ENCODE measurements at regions not wholly inside any gene's neighbourhood (a gene's known extent, or its start where the extent isn't known, plus 50 kb on each side); places are given as distances from the start of the nearest gene placed in this dataset.

DNA sequence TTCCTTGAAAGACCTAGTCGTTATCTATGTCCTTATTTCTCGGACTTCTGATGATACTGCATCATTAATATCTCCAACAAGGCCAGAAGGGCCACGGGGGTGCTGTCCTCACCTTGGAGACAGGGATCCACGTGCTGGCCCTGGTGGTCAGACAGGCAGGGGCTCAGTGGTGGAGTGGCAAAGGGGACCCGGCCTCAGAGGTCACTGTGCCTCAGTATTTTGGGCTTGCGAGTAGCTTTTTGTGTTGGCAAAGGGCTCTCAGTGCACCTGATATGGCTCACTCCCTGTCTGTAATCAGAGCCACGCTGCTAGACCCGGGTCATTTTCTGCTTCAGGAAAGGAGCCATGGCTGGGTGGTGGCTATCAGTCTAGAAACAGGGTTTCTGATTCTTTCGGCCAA, 135.1 kb downstream of the GADD45G start:
- no peaks in the 10 kb centered on the region for H3K9me3 ChIP-seq (ENCODE audit: low read length)
- no peak overlapping the region for H2AFZ ChIP-seq (ENCODE audit: low read length)
- no peaks in the 10 kb centered on the region for H3K27me3 ChIP-seq (ENCODE audit: insufficient read depth, low read length)
- H3K9me2 ChIP-seq (ENCODE audit: low read depth, low read length) = no peaks in the 10 kb centered on the region
- H3K4me1 ChIP-seq (ENCODE audit: insufficient read depth, low read length, severe bottlenecking) = no peaks in the 10 kb centered on the region
- TF ChIP-seq CTCF (IDR thresholded peaks at IDR 0.05; ENCODE audit: low read length) = no peak
- no peak for TF ChIP-seq EZH2 (IDR thresholded peaks at IDR 0.05; ENCODE audit: borderline replicate concordance, low read length)
- H3K4me2 ChIP-seq (ENCODE audit: low read length) = no peak overlapping the region
- no peak overlapping the region for H3K27ac ChIP-seq (ENCODE audit: low read depth, low read length, poor library complexity, severe bottlenecking)
- no peak overlapping the region for H3K9ac ChIP-seq (ENCODE audit: low read length)
- no peaks in the 10 kb centered on the region for H3F3A ChIP-seq (ENCODE audit: insufficient read depth, low read length)
- no peak overlapping the region for H3K4me3 ChIP-seq (ENCODE audit: low read depth, low read length, poor library complexity, severe bottlenecking)
- no peaks in the 10 kb centered on the region for H3K36me3 ChIP-seq (ENCODE audit: insufficient read depth, low read length)
- no peaks in the 10 kb centered on the region for H4K20me1 ChIP-seq (ENCODE audit: insufficient read depth, low read length)
- no peaks in the 10 kb centered on the region for H3K79me2 ChIP-seq (ENCODE audit: insufficient read depth, low read length)

DNA sequence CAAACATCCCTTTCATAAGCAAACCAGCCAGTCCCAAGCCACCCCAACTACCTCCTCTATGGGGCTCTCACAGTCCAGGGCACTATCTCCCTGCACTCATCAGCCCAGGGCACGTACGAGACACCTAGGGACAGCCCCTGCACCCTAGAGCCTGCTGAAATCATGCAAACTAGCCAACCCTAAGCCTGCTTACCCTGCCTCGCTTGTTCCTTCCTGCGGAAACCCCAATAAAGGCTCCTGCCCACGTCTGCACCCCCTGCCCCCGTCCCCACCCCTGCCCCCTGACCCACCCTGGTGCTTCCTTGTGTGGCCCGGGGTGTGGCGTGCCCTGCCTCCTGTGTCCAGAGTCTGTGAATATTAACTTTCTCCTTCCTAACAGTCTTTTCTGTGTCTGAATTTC, 135.9 kb downstream of the GADD45G start:
- Histone ChIP-seq H3K4me1 (ENCODE audit: insufficient read depth, low read length, severe bottlenecking) (no peaks in the 10 kb centered on the region), H4K20me1 (ENCODE audit: insufficient read depth, low read length) (no peaks in the 10 kb centered on the region), H3K9me2 (ENCODE audit: low read depth, low read length) (no peaks in the 10 kb centered on the region), H3K4me3 (ENCODE audit: low read depth, low read length, poor library complexity, severe bottlenecking) (no peak overlapping the region), H3K9me3 (ENCODE audit: low read length) (no peaks in the 10 kb centered on the region), H3K36me3 (ENCODE audit: insufficient read depth, low read length) (no peaks in the 10 kb centered on the region), H3K79me2 (ENCODE audit: insufficient read depth, low read length) (no peaks in the 10 kb centered on the region), H2AFZ (ENCODE audit: low read length) (no peak overlapping the region), H3K4me2 (ENCODE audit: low read length) (no peak overlapping the region), H3K27me3 (ENCODE audit: insufficient read depth, low read length) (no peaks in the 10 kb centered on the region), H3K27ac (ENCODE audit: low read depth, low read length, poor library complexity, severe bottlenecking) (no peak overlapping the region), H3F3A (ENCODE audit: insufficient read depth, low read length) (no peaks in the 10 kb centered on the region), H3K9ac (ENCODE audit: low read length) (no peak overlapping the region)
- no peak for TF ChIP-seq CTCF (IDR thresholded peaks at IDR 0.05; ENCODE audit: low read length)
- TF ChIP-seq EZH2 (IDR thresholded peaks at IDR 0.05; ENCODE audit: borderline replicate concordance, low read length) = no peak

GRCh38 chr9:89742660-89743059, 137.8 kb downstream of the GADD45G start:
- Histone ChIP-seq H3K9me2 (ENCODE audit: low read depth, low read length) (no peaks in the 10 kb centered on the region), H3K36me3 (ENCODE audit: insufficient read depth, low read length) (no peaks in the 10 kb centered on the region), H3K27me3 (ENCODE audit: insufficient read depth, low read length) (no peaks in the 10 kb centered on the region), H3K9ac (ENCODE audit: low read length) (no peak overlapping the region), H3K79me2 (ENCODE audit: insufficient read depth, low read length) (no peaks in the 10 kb centered on the region), H2AFZ (ENCODE audit: low read length) (no peak overlapping the region), H3K4me2 (ENCODE audit: low read length) (no peak overlapping the region), H3F3A (ENCODE audit: insufficient read depth, low read length) (no peaks in the 10 kb centered on the region), H3K27ac (ENCODE audit: low read depth, low read length, poor library complexity, severe bottlenecking) (no peak overlapping the region), H4K20me1 (ENCODE audit: insufficient read depth, low read length) (no peaks in the 10 kb centered on the region), H3K4me1 (ENCODE audit: insufficient read depth, low read length, severe bottlenecking) (no peaks in the 10 kb centered on the region), H3K4me3 (ENCODE audit: low read depth, low read length, poor library complexity, severe bottlenecking) (no peak overlapping the region), H3K9me3 (ENCODE audit: low read length) (no peaks in the 10 kb centered on the region)
- no peak for TF ChIP-seq EZH2 (IDR thresholded peaks at IDR 0.05; ENCODE audit: borderline replicate concordance, low read length)
- no peak for TF ChIP-seq CTCF (IDR thresholded peaks at IDR 0.05; ENCODE audit: low read length)

All from OCI-LY1 (cell line).